HEK293T (cell line): ENCODE measurements at regions not wholly inside any gene's neighbourhood (a gene's known extent, or its start where the extent isn't known, plus 50 kb on each side); places are given as distances from the start of the nearest gene placed in this dataset.

Experiments
- CTCF ChIA-PET: fragments of 350-600 bp; formaldehyde crosslinking; extraction: SDS; loops from one replicate; lab custom pipeline; 2021; ENCODE audit warnings: antibody characterized with exemption, inconsistent platforms; lab: Yijun Ruan, JAX
- POLR2A ChIA-PET: fragments of 350-600 bp; formaldehyde crosslinking; extraction: SDS; loops from one replicate; lab custom pipeline; 2020; ENCODE audit warnings: antibody characterized with exemption, inconsistent platforms; lab: Yijun Ruan, JAX
- DNase-seq: peaks from one replicate; pipeline ENCODE4 v3.0.0; 2012; ENCODE audit warnings: mixed read lengths; ENCODE audit errors: extremely low spot score
- ARNT ChIP-seq: fragments of 450-650 bp; IDR thresholded peaks from 2 replicates; pipeline ENCODE4 v1.6.1; 2017; ENCODE audit warnings: mild to moderate bottlenecking
- BHLHE40 ChIP-seq: fragments of 450-650 bp; IDR thresholded peaks from 2 replicates; pipeline ENCODE4 v1.6.1; 2016; ENCODE audit warnings: mild to moderate bottlenecking, moderate library complexity, borderline replicate concordance
- CTBP1 ChIP-seq: fragments of 450-650 bp; IDR thresholded peaks from 2 replicates; pipeline ENCODE4 v1.6.1; 2016; ENCODE audit warnings: borderline replicate concordance
- ELF4 ChIP-seq: fragments of 450-650 bp; IDR thresholded peaks from 2 replicates; pipeline ENCODE4 v1.6.1; 2017; ENCODE audit warnings: antibody characterized with exemption
- FOXA1 ChIP-seq: fragments of 450-650 bp; IDR thresholded peaks from 2 replicates; pipeline ENCODE4 v1.6.1; 2016; ENCODE audit warnings: mild to moderate bottlenecking
- FOXK2 ChIP-seq: fragments of 450-650 bp; IDR thresholded peaks from 2 replicates; pipeline ENCODE4 v1.6.1; 2016; ENCODE audit warnings: mild to moderate bottlenecking
- FOXM1 ChIP-seq: fragments of 450-650 bp; IDR thresholded peaks from 2 replicates; pipeline ENCODE4 v1.6.1; 2017; ENCODE audit warnings: mild to moderate bottlenecking, borderline replicate concordance
- HDGF ChIP-seq: fragments of 450-650 bp; IDR thresholded peaks from 2 replicates; pipeline ENCODE4 v1.6.1; 2017; ENCODE audit warnings: antibody characterized with exemption, borderline replicate concordance
- L3MBTL2 ChIP-seq: fragments of 450-650 bp; conservative IDR thresholded peaks from 2 replicates; pipeline ENCODE4 v1.6.1; 2016; ENCODE audit warnings: mild to moderate bottlenecking
- LEF1 ChIP-seq: fragments of 450-650 bp; IDR thresholded peaks from 2 replicates; pipeline ENCODE4 v1.6.1; 2017; ENCODE audit warnings: mild to moderate bottlenecking, borderline replicate concordance
- NFRKB ChIP-seq: fragments of 450-650 bp; IDR thresholded peaks from 2 replicates; pipeline ENCODE4 v1.6.1; 2016; ENCODE audit warnings: mild to moderate bottlenecking, moderate library complexity
- SP1 ChIP-seq: fragments of 450-650 bp; IDR thresholded peaks from 2 replicates; pipeline ENCODE4 v1.6.1; 2017
- SUZ12 ChIP-seq: fragments of 450-650 bp; IDR thresholded peaks from 2 replicates; pipeline ENCODE4 v1.6.1; 2016; ENCODE audit warnings: mild to moderate bottlenecking
- TARDBP ChIP-seq: fragments of 450-650 bp; IDR thresholded peaks from 2 replicates; pipeline ENCODE4 v1.6.1; 2016
- ZNF384 ChIP-seq: fragments of 450-650 bp; IDR thresholded peaks from 2 replicates; pipeline ENCODE4 v1.6.1; 2016
- TF ChIP-seq, protein P1 (sequence below): fragments of 450-650 bp; IDR thresholded peaks from 2 replicates; pipeline ENCODE4 v1.6.1; 2016

DNA sequence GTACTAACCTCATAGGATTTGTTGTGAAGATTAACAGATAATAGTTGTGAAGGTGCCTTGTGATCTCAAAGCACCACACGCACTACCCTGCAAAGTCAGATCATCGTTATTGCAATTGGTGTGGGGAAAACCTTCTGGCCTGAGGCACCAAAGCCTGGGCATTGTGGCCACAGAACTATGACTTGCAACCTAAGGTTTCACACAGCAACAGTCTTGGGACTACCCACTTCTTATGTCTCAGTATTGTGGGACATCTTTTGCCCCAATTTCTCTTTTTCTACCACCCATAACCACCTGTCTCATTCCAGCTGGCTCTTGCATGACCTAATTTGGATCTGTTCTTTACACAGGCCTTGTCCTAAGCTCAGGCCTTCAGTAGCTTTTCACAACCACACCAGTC, 247.8 kb upstream of the NR4A3 start:
- no peak for DNase-seq
- no peak for TF ChIP-seq NFRKB
- TF ChIP-seq BHLHE40, result no peak
- TF ChIP-seq L3MBTL2, result no peak
- TF ChIP-seq SP1, result no peak
- TF ChIP-seq SUZ12, result no peak
- no peak for TF ChIP-seq CTBP1
- no peak for TF ChIP-seq FOXA1
- no peak for TF ChIP-seq TARDBP
- TF ChIP-seq HDGF, result no peak
- TF ChIP-seq LEF1, result no peak
- TF ChIP-seq FOXM1, result no peak
- TF ChIP-seq ZNF384, result no peak
- TF ChIP-seq, protein P1, sequence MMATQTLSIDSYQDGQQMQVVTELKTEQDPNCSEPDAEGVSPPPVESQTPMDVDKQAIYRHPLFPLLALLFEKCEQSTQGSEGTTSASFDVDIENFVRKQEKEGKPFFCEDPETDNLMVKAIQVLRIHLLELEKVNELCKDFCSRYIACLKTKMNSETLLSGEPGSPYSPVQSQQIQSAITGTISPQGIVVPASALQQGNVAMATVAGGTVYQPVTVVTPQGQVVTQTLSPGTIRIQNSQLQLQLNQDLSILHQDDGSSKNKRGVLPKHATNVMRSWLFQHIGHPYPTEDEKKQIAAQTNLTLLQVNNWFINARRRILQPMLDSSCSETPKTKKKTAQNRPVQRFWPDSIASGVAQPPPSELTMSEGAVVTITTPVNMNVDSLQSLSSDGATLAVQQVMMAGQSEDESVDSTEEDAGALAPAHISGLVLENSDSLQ, result no peak
- TF ChIP-seq FOXK2, result no peak
- TF ChIP-seq ELF4, result no peak
- TF ChIP-seq ARNT, result no peak
- ChIA-PET POLR2A (no interaction called here), CTCF (interaction anchor here (2.2 kb wide), 1 partner anchor 10 kb away, joined by 8 read pairs; no protein-coding TSS in a partner anchor)

- TF ChIP-seq LEF1, result no peak
- TF ChIP-seq, protein P1, result no peak
- TF ChIP-seq L3MBTL2, result no peak
- no peak for TF ChIP-seq FOXM1
- no peak for TF ChIP-seq SUZ12
- no peak for TF ChIP-seq TARDBP
- no peak for TF ChIP-seq ELF4
- no peak for TF ChIP-seq ZNF384
- TF ChIP-seq NFRKB, result no peak
- DNase-seq, result no peak
- ChIA-PET POLR2A (no interaction called here), CTCF (no interaction called here)
These were observed 245.7 kb upstream of the NR4A3 start for GRCh38 chr9:99576002-99576401.

DNA sequence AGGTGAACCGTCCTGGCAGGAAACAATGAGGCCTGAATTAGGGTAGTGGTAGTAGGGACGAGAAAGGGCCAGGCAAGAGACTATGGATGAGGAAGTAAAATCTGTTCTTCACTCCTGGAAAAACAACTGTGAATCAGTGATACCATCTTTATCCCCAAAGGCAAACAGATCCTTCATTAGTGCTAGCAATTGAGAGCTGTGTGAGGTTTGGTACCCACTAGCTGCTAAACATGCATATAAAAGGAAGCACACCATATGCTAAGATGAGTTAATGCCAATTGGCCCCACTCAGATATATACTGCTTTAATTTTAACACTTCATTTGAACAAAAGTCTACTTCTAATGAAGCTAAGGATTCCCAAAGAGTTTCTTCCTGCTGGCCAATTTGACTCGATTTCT, 244.8 kb upstream of the NR4A3 start:
- ChIA-PET POLR2A (no interaction called here), CTCF (no interaction called here)
- TF ChIP-seq ZNF384 (no peak), L3MBTL2 (no peak), SP1 (no peak), FOXK2 (no peak), FOXA1 (no peak), BHLHE40 (no peak), ELF4 (no peak), NFRKB (no peak), ARNT (no peak), TARDBP (no peak), CTBP1 (no peak), LEF1 (no peak)
- TF ChIP-seq, protein P1, result no peak
- DNase-seq, result no peak

DNA sequence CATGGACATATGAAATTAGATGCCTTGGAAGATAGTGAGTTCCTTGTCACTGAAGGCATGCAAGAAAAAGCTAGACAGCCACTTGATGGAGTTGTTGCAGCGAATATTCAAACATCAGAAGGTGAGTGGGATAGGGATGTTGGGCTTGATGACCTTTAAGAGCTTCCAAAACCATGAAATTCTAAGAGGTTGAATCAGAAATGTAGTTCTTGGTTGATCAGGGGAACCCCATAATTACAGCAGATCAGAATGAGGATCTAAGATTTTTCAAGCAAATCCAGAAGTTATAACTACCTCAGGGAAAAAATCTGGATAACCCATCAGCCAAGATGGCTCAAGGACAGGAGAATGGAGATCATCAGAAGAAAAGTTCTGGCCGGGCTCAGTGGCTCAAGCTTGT, 244.3 kb upstream of the NR4A3 start:
- POLR2A ChIA-PET, result no interaction called here
- DNase-seq, result no peak
- TF ChIP-seq BHLHE40, result no peak
- TF ChIP-seq FOXA1, result no peak
- no peak for TF ChIP-seq L3MBTL2
- TF ChIP-seq NFRKB, result no peak
- TF ChIP-seq ZNF384, result no peak
- TF ChIP-seq LEF1, result no peak
- CTCF ChIA-PET, result no interaction called here

DNA sequence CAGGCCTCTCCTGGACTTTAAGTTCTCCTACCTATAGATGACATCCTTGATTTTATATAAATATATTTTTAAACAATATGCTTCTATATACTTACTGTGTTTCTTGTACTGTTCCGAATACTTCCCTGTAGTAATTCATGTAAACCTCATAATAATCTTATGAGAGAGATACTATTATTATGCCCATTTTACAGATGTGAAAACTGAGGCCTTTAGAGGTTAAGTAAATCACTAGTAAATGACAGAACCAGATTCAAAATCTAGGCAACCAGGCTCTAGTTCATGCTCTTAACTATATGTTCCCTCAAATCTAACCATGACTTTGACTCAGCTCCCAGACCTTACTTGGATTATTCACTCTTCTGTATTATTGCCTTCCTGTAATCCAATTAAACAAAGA, 243.0 kb upstream of the NR4A3 start:
- ChIA-PET POLR2A (no interaction called here), CTCF (no interaction called here)
- TF ChIP-seq FOXA1, result no peak

GRCh38 chr9:99579964-99580363, 241.7 kb upstream of the NR4A3 start:
- no peak for DNase-seq
- TF ChIP-seq SP1 (no peak), HDGF (no peak), L3MBTL2 (no peak)
- POLR2A ChIA-PET, result no interaction called here
- CTCF ChIA-PET, result no interaction called here

More for the DNA sequence above, 243.0 kb upstream of the NR4A3 start:
- DNase-seq, result no peak

- TF ChIP-seq FOXK2 (no peak), CTBP1 (no peak), TARDBP (no peak), BHLHE40 (no peak), L3MBTL2 (no peak), SP1 (no peak), HDGF (no peak)
- TF ChIP-seq, protein P1, result no peak
- POLR2A ChIA-PET, result no interaction called here
- CTCF ChIA-PET, result no interaction called here
- DNase-seq, result no peak
These were observed 238.9 kb upstream of the NR4A3 start for GRCh38 chr9:99582814-99583213.
